NCI-H345 treated with DMSO at 0.1 percent for 48 hours (cell line): ENCODE measurements at regions not wholly inside any gene's neighbourhood (a gene's known extent, or its start where the extent isn't known, plus 50 kb on each side); places are given as distances from the start of the nearest gene placed in this dataset.

Experiments used
- DNase-seq: peaks from one replicate; lab custom pipeline; 2025; ENCODE audit not compliant: unreplicated experiment; lab: John Stamatoyannopoulos, UW

- DNase-seq: no peak
Measured at GRCh38 chr6:40803897-40804702, 216.9 kb upstream of the LRFN2 start.

GRCh38 chr6:40802481-40802880 lies 215.3 kb upstream of the LRFN2 start:
- DNase-seq: no peak

- no peak for DNase-seq
Measured at GRCh38 chr6:40799296-40800140, 212.4 kb upstream of the LRFN2 start.

- DNase-seq: peak; percentile 14
Measured at GRCh38 chr6:40798069-40798770, 211.1 kb upstream of the LRFN2 start.

- DNase-seq: no peak
Measured at GRCh38 chr6:40796260-40797221, 209.4 kb upstream of the LRFN2 start.

GRCh38 chr6:40794586-40794985 lies 207.4 kb upstream of the LRFN2 start:
- no peak for DNase-seq

- DNase-seq: no peak
Measured at GRCh38 chr6:40792183-40792582, 205.0 kb upstream of the LRFN2 start.

- DNase-seq: no peak
Measured at GRCh38 chr6:40791004-40791403, 203.8 kb upstream of the LRFN2 start.

GRCh38 chr6:40788661-40789655 lies 201.8 kb upstream of the LRFN2 start:
- no peak for DNase-seq

GRCh38 chr6:40782355-40782754 lies 195.2 kb upstream of the LRFN2 start:
- DNase-seq: no peak

GRCh38 chr6:40780637-40781036 lies 193.5 kb upstream of the LRFN2 start:
- DNase-seq: no peak

GRCh38 chr6:40779409-40779808 lies 192.2 kb upstream of the LRFN2 start:
- no peak for DNase-seq

- DNase-seq: no peak
Measured at GRCh38 chr6:40778918-40779317, 191.8 kb upstream of the LRFN2 start.

GRCh38 chr6:40778196-40778595 lies 191.0 kb upstream of the LRFN2 start:
- DNase-seq: no peak

- DNase-seq: no peak
Measured at GRCh38 chr6:40774932-40775331, 187.8 kb upstream of the LRFN2 start.

GRCh38 chr6:40770794-40771193 lies 183.6 kb upstream of the LRFN2 start:
- no peak for DNase-seq

- DNase-seq: no peak
Measured at GRCh38 chr6:40764726-40765125, 177.6 kb upstream of the LRFN2 start.

GRCh38 chr6:40762981-40763380 lies 175.8 kb upstream of the LRFN2 start:
- DNase-seq: no peak

- no peak for DNase-seq
Measured at GRCh38 chr6:40760887-40761286, 173.7 kb upstream of the LRFN2 start.
